ENCODE measurements at regions not wholly inside any gene's neighbourhood (a gene's known extent, or its start where the extent isn't known, plus 50 kb on each side); places are given as distances from the start of the nearest gene placed in this dataset.
A peak's percentile ranks its signal among the peaks of the same experiment; 100 is the strongest.

DNA sequence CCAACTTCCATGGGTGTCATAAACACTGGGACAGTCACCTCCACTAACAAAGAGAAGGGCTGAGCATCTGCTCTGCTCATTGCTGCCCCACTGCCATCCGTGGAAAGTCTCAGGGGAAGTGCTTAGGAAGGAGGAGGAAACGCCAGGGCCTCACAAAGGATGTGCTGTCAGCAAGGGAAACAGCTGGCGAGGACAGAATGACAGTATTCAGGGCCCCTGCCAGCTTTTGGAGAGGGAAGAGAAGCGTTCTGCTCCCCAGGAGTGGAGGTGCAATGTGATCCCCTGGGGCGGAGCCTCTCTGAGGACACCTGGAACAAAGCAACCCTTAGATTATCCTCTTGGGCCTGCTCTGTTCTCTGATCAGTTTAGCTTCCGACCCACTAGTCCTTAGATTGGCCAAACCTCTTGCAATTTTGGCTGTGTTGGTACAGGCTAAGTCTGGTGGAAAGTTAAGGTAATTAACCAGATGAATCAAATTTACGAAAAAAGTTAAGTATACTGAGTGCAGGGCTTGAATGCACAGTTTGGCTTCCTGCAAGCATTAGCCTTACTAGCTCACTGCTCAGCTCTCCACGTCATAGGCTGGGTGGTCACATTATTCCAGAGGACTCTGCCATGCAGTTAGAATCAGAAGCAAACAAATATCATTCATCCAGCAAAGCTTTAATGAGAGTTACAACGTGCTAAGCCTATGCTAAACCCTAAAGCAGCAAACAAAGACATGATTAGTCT is 170.2 kb upstream of the NFIA start:
- no peak overlapping the region for H3K4me3 ChIP-seq (ENCODE audit: control insufficient read depth, low read depth, low read length)
- no peak for TF ChIP-seq CTCF (conservative IDR thresholded peaks at IDR 0.05; ENCODE audit: control insufficient read depth, insufficient read depth, low read depth, low read length)
- no peak for DNase-seq (ENCODE audit: low read depth)

GRCh38 chr1:60908159-60908558 is 174.2 kb upstream of the NFIA start:
- H3K4me3 ChIP-seq (ENCODE audit: control insufficient read depth, low read depth, low read length): no peak overlapping the region
- no peak for DNase-seq (ENCODE audit: low read depth)
- TF ChIP-seq CTCF (conservative IDR thresholded peaks at IDR 0.05; ENCODE audit: control insufficient read depth, insufficient read depth, low read depth, low read length): no peak

DNA sequence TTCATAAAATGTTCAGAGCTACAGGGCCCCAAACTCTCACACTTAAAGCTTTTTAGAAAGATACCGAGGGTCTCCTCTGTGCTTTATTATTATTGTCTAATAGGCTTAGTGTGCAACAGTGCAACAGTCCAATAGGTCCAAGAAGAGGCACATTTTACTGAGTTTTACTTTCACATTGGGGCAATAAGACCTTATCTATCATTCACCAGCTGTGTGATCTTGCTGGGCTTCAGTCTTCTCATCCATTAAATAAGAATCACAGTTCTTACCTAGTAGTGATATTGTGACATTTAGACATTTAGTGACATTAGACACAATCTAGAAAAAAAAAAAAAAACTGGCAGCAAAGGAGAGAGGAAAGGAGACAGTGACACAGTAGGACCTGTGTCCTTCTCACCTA is 175.8 kb upstream of the NFIA start:
- no peak for DNase-seq (ENCODE audit: low read depth)
- no peak for TF ChIP-seq CTCF (conservative IDR thresholded peaks at IDR 0.05; ENCODE audit: control insufficient read depth, insufficient read depth, low read depth, low read length)
- no peak overlapping the region for H3K4me3 ChIP-seq (ENCODE audit: control insufficient read depth, low read depth, low read length)

- DNase-seq (ENCODE audit: low read depth): no peak
Measured at GRCh38 chr1:60906039-60906438, 176.3 kb upstream of the NFIA start.

GRCh38 chr1:60904099-60904851 is 178.1 kb upstream of the NFIA start:
- DNase-seq (ENCODE audit: low read depth): peak; percentile 76
- no peak overlapping the region for H3K4me3 ChIP-seq (ENCODE audit: control insufficient read depth, low read depth, low read length)
- TF ChIP-seq CTCF (conservative IDR thresholded peaks at IDR 0.05; ENCODE audit: control insufficient read depth, insufficient read depth, low read depth, low read length): no peak

More at GRCh38 chr1:60906039-60906438, 176.3 kb upstream of the NFIA start:
- H3K4me3 ChIP-seq (ENCODE audit: control insufficient read depth, low read depth, low read length): no peak overlapping the region
- TF ChIP-seq CTCF (conservative IDR thresholded peaks at IDR 0.05; ENCODE audit: control insufficient read depth, insufficient read depth, low read depth, low read length): no peak

- peak; percentile 36 for DNase-seq (ENCODE audit: low read depth)
- H3K4me3 ChIP-seq (ENCODE audit: control insufficient read depth, low read depth, low read length): no peak overlapping the region
- TF ChIP-seq CTCF (conservative IDR thresholded peaks at IDR 0.05; ENCODE audit: control insufficient read depth, insufficient read depth, low read depth, low read length): no peak
Measured at GRCh38 chr1:60903591-60903990, 178.8 kb upstream of the NFIA start.

Measured in fibroblast of mammary gland (primary cell).